Endodermal cell (in vitro differentiated cells): ENCODE measurements at regions not wholly inside any gene's neighbourhood (a gene's known extent, or its start where the extent isn't known, plus 50 kb on each side); places are given as distances from the start of the nearest gene placed in this dataset.
A peak's percentile ranks its signal among the peaks of the same experiment; 100 is the strongest.

Experiments
- DNase-seq: peaks from one replicate; pipeline ENCODE4 v3.0.0-alpha.2; 2017
- H3K27ac ChIP-seq: 2 replicates; pipeline ENCODE4 v1.5.1; 2013; ENCODE audit warnings: mild to moderate bottlenecking, low read depth, low read length, moderate library complexity
- H3K27me3 ChIP-seq: 2 replicates; pipeline ENCODE4 v1.6.1; 2013; ENCODE audit warnings: mild to moderate bottlenecking, low read length, moderate library complexity; ENCODE audit not compliant: insufficient read depth, control insufficient read depth, poor library complexity, severe bottlenecking
- H3K36me3 ChIP-seq: 2 replicates; pipeline ENCODE4 v1.7.0; 2013; ENCODE audit warnings: mild to moderate bottlenecking, low read length, moderate library complexity; ENCODE audit not compliant: control insufficient read depth, insufficient read depth
- H3K4me1 ChIP-seq: one replicate; pipeline ENCODE4 v1.7.0; 2013; ENCODE audit warnings: low read length; ENCODE audit not compliant: control insufficient read depth, insufficient read depth
- H3K4me3 ChIP-seq: 2 replicates; pipeline ENCODE4 v1.5.1; 2013; ENCODE audit warnings: mild to moderate bottlenecking, low read length, moderate library complexity
- H3K9ac ChIP-seq: 2 replicates; pipeline ENCODE4 v1.6.1; 2013; ENCODE audit warnings: mild to moderate bottlenecking, low read length, moderate library complexity; ENCODE audit not compliant: poor library complexity, severe bottlenecking; ENCODE audit errors: extremely low read depth
- H3K9me3 ChIP-seq: 2 replicates; pipeline ENCODE4 v1.6.1; 2013; ENCODE audit warnings: mild to moderate bottlenecking, low read length, moderate library complexity; ENCODE audit not compliant: control insufficient read depth
- H3K27ac Mint-ChIP-seq: 2 replicates; pipeline ENCODE4 v1.8.0; 2020; ENCODE audit warnings: mixed read lengths
- H3K27me3 Mint-ChIP-seq: 2 replicates; pipeline ENCODE4 v1.8.0; 2021; ENCODE audit warnings: mild to moderate bottlenecking, mixed read lengths; ENCODE audit not compliant: insufficient read depth
- H3K36me3 Mint-ChIP-seq: 2 replicates; pipeline ENCODE4 v1.8.0; 2020; ENCODE audit warnings: low read depth, mixed read lengths
- H3K4me1 Mint-ChIP-seq: 2 replicates; pipeline ENCODE4 v1.8.0; 2020; ENCODE audit warnings: mixed read lengths
- H3K4me3 Mint-ChIP-seq: 2 replicates; pipeline ENCODE4 v1.8.0; 2020; ENCODE audit warnings: mild to moderate bottlenecking, moderate library complexity, mixed read lengths
- H3K9me3 Mint-ChIP-seq: 2 replicates; pipeline ENCODE4 v1.8.0; 2020; ENCODE audit warnings: mild to moderate bottlenecking, mixed read lengths
- CTCF ChIP-seq: fragments of 200-600 bp; sonication (generic); conservative IDR thresholded peaks from 2 replicates; pipeline ENCODE4 v1.5.0; 2021; ENCODE audit warnings: antibody characterized with exemption, mild to moderate bottlenecking
- WGBS, 2 experiments: methylation state at CpG; one replicate each; pipeline versions ENCODE4 v1.1.5 to v1.1.7; 2013; ENCODE audit warnings: missing lambda C conversion rate in 2 of 2, mixed read lengths in 1 of 2; ENCODE audit not compliant: insufficient coverage in 1 of 2, insufficient read length in 1 of 2; 5-methylcytosine and 5-hydroxymethylcytosine counted together

- Histone ChIP-seq H3K27ac (no peak overlapping the region), H3K9ac (no peak overlapping the region), H3K4me3 (no peak overlapping the region), H3K27me3 (no peaks in the 10 kb centered on the region), H3K36me3 (no peaks in the 10 kb centered on the region), H3K4me1 (no peaks in the 10 kb centered on the region), H3K9me3 (peaks cover 14% of the 10 kb centered on the region)
- WGBS, 2 experiments: 83% methylated on average over 1 of the region's 1 CpG; no CpG with 5 or more reads in 1 of the 2 experiments
- H3K27ac Mint-ChIP-seq: no peak overlapping the region
- peaks cover 18% of the 10 kb centered on the region for H3K9me3 Mint-ChIP-seq
- H3K4me1 Mint-ChIP-seq: no peaks in the 10 kb centered on the region
- H3K27me3 Mint-ChIP-seq: peaks cover 7% of the 10 kb centered on the region
- TF ChIP-seq CTCF: no peak
- H3K4me3 Mint-ChIP-seq: no peak overlapping the region
- no peaks in the 10 kb centered on the region for H3K36me3 Mint-ChIP-seq
- no peak for DNase-seq
These were observed 95.0 kb downstream of the FAM53A start for GRCh38 chr4:1589098-1589497.

- Histone ChIP-seq H3K4me1 (no peaks in the 10 kb centered on the region), H3K9me3 (peaks cover 14% of the 10 kb centered on the region), H3K4me3 (no peak overlapping the region), H3K27ac (no peak overlapping the region), H3K27me3 (no peaks in the 10 kb centered on the region), H3K9ac (no peak overlapping the region), H3K36me3 (no peaks in the 10 kb centered on the region)
- no peaks in the 10 kb centered on the region for H3K4me1 Mint-ChIP-seq
- no peak for TF ChIP-seq CTCF
- no peaks in the 10 kb centered on the region for H3K36me3 Mint-ChIP-seq
- peak; percentile 31 for DNase-seq
- 83 to 100% methylated on average over 1 to 5 of the region's 5 CpGs for WGBS, 2 experiments
- H3K4me3 Mint-ChIP-seq: no peak overlapping the region
- peaks cover 18% of the 10 kb centered on the region for H3K9me3 Mint-ChIP-seq
- no peak overlapping the region for H3K27ac Mint-ChIP-seq
- H3K27me3 Mint-ChIP-seq: peaks cover 7% of the 10 kb centered on the region
These were observed 95.8 kb downstream of the FAM53A start for GRCh38 chr4:1588306-1588705.

GRCh38 chr4:1584498-1584897 lies 99.6 kb downstream of the FAM53A start:
- H3K9me3 ChIP-seq: peaks cover 3% of the 10 kb centered on the region
- Mint-ChIP-seq H3K27ac (no peak overlapping the region), H3K4me1 (no peaks in the 10 kb centered on the region), H3K27me3 (peaks cover 10% of the 10 kb centered on the region), H3K9me3 (peaks cover 13% of the 10 kb centered on the region), H3K36me3 (no peaks in the 10 kb centered on the region), H3K4me3 (no peak overlapping the region)
- no peak overlapping the region for H3K9ac ChIP-seq
- no peaks in the 10 kb centered on the region for H3K36me3 ChIP-seq
- peaks cover 5% of the 10 kb centered on the region for H3K27me3 ChIP-seq
- no peaks in the 10 kb centered on the region for H3K4me1 ChIP-seq
- no peak for TF ChIP-seq CTCF
- peak; percentile 31 for DNase-seq
- H3K27ac ChIP-seq: no peak overlapping the region
- H3K4me3 ChIP-seq: no peak overlapping the region
- WGBS, 2 experiments: 57 to 63% methylated on average over 3 of the region's 3 CpGs
